HG02571 (cell line): ENCODE measurements at regions not wholly inside any gene's neighbourhood (a gene's known extent, or its start where the extent isn't known, plus 50 kb on each side); places are given as distances from the start of the nearest gene placed in this dataset.
A peak's percentile ranks its signal among the peaks of the same experiment; 100 is the strongest.
"Not testable (repeated sequence)": the region's sequence is repeated elsewhere in the genome, so short reads cannot be mapped to it uniquely, and the experiment has no call there.

ENCODE experiments used
- ATAC-seq: cut with Tn5 transposase; IDR thresholded peaks from one replicate; pipeline ENCODE4 v1.9.1; 2021; ENCODE audit warnings: mild to moderate bottlenecking, moderate library complexity; ENCODE audit not compliant: unreplicated experiment

DNA sequence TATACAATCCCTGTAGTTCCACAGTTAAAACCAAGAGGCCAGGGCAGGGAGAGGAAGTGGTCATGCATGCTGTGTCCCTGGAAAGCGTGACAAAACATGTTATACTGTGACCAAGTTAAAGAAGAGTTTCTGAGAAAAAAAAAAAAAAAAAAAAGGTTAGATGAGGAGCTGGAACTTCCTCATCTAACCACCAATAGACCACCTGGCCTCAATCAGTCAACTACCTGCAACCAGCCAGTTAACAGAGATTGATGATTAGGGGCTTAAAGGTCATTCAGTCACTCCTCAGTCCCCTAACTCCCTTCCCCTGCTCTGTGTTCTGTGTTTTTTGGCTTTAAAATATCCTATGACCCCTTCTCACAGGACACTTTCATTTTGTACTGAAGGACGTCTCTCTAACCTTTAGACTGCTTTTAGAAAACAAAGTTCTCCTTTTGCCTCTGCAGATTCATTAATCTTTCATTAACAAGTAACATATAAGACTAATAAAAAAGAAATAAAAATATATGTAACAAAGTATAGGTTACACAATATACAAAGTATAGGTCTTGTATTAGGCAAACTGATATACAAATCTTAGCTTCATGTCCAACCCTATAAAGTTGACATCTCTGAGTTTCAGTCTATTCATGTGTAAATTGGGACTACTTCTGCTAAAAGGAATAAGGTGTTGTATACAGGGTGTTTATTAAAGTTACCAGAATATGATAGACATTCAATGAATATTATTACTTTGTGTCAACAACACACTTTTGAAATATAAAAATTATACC is 179.1 kb upstream of the NDST4 start:
- no peak for ATAC-seq

DNA sequence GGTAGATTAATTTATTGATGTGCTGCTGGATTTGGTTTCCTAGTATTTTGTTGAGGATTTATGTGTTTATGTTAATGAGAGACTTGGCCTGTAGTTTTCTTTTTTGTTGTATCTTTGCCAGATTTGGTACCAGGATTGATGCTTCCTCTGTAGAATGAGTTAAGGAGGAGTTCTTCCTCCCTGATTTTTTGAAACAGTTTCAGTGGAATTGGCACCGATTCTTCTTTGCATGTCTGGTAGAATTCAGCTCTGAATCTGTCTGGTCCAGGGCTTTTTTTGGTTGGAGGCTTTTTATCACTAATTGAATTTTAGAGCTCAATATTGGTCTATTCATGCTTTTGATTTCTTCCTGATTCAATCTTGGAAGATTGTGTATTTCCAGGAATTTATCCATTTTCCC is 174.0 kb upstream of the NDST4 start:
- ATAC-seq, result no peak

DNA sequence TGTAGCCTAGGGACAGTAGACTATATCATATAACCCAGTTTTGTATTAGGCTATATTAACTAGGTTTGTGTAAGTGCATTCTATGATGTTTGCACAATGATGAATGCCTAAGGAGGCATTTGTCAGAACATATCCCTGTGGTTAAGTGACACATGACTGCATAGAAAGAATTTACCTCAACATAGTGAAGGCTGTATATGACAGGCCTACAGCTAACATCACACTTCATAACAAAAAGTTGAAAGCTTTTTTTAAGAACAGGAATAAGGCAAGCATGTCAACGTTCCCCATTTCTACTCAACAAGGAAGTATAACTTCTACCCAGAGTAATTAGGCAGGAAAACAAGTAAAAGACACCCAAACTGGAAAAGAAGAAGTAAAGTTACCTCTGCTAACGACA is 165.9 kb upstream of the NDST4 start:
- no peak for ATAC-seq

DNA sequence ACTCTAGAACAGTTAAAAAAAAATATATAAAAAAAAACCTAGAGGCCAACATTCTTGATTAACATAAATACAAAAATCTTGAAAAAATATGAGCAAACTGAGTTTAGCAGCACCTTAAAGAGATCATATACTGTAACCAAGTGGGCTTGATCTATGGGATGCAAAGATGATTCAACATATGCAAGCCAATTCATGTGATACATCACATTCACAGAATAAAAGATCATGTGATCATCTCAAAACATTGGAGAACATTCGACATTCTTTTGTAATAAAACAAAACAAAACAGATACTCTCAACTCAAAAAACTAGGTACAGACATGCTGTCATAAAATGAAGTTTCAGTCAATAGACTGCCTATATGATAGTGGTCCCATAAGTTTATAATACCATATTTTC is 165.4 kb upstream of the NDST4 start:
- ATAC-seq, result no peak

DNA sequence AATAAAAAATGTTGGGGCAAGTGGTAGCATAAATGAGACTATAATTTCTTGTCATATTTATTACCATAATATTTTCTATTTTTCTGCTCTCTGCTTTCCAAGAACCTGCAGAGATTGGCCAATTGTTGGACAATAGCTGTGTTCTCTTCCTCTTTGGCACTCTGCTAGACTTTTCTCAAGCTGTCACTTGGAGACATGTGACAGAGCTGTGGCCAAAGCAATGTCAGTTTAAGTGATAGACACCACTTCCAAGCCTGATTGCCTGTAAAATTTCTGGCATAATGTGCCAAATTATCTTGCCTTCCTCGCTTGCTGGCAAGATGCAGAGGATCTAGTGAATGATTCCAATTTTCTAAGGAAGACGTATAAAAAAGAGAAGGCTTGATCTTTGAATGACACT is 162.2 kb upstream of the NDST4 start:
- ATAC-seq, result no peak

DNA sequence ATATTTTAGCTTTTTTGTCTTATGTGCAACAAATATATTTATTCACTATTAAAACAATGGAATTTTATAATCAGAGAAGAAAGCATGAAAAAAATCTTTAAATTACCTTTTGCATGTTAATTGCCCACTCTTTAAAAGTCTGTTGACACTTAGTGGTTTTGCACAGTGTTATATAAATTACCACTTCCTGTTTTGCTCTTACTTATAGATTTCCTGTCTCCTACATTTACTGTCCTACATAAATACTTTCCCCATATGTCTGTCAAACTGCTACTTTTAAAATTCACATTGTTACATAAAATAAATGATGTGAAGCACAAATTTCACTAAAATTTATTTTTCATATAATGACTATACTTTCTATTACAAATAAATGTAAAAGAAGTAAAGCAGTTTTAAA is 161.1 kb upstream of the NDST4 start:
- ATAC-seq, result no peak

DNA sequence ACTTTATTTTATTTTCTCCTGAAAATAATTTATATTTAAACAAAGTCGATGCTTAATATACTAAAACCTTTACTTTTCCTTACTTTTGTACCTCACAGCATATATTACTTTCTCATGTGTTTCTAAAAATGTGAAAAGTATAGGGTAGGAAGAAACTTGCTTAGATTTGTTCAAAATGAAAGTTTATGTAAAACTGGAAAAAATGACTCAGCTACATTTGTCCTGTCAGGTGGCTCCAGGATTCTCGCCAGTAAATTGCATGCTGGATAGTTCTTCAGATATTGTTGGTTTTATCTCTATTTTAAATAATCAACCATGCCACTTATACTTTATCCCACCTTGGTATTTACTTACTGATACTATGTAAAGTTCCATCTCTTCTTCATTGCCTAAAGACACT is 159.2 kb upstream of the NDST4 start:
- ATAC-seq, result no peak

DNA sequence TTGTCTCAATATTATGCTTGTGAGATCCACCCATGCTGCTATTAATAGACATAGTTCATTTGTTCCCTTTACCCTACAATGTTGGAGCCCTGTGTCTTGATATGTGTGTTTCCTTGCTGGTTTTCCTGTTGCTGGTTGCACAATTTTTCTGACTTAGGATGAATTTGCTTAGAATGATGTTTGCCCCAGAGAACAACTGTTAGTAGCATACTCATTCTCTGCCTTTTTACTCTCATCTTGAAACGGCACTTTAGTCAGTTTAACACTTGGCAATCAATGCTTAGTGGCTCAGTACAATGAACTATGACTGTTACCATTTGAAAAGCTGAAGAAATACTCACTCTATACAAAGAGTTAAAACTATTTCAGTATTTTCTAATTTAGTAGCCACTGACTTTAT is 158.8 kb upstream of the NDST4 start:
- peak; percentile 78 for ATAC-seq

DNA sequence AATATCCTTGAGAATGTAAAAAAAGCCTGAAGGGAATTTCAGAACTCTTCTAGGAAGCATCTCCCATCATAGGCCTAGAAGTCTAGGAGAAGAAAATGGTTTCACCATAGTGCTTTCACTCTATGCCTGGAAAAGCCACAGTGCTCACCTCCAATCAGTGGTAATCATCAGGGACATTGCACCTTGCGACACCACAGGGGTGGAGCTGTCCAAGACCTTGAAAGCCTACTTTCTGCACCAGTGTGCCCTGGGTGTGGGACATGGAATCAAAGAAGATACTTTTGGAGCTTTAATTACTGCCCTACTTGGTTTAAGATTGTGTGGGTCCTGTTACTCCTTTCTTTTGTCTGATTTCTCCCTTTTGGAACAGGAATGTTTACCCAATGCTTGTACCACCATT is 146.8 kb upstream of the NDST4 start:
- ATAC-seq, result no peak

DNA sequence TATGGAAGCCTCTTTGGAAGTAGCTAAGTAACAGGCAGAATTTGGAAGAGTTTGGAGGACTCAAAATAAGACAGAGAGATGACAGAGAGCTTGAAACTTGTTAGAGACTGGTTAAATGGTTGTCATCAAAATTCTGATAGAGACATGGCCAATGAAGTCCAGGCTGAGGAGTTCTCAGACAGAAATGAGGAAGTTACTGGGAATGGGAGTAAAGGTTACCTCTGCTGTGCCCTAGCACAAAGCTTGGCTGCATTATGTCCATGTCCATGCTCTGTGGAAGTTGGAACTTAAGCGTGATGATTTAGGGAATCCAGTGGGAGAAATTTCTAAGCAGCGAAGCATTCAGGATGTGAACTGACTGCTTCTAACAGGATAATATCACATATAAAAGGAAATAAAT is 146.2 kb upstream of the NDST4 start:
- no peak for ATAC-seq

DNA sequence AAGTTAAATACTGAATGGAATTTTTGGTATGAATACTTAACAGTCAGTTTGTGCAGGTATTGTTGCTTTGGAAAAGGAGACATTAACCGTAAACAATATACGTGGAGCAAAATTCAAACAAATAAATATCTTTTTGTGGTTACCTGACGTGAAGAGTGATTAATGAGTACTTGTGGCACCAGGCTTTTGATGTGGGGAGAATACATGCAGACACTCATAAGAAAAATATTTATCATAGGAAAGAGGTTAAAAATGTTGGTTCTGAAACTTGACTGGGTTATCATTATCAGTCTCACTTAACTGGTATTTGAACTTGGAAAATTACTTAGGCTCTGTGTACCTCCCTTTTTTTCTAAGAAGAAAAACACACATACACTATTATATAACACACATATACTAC is 136.4 kb upstream of the NDST4 start:
- ATAC-seq, result no peak

DNA sequence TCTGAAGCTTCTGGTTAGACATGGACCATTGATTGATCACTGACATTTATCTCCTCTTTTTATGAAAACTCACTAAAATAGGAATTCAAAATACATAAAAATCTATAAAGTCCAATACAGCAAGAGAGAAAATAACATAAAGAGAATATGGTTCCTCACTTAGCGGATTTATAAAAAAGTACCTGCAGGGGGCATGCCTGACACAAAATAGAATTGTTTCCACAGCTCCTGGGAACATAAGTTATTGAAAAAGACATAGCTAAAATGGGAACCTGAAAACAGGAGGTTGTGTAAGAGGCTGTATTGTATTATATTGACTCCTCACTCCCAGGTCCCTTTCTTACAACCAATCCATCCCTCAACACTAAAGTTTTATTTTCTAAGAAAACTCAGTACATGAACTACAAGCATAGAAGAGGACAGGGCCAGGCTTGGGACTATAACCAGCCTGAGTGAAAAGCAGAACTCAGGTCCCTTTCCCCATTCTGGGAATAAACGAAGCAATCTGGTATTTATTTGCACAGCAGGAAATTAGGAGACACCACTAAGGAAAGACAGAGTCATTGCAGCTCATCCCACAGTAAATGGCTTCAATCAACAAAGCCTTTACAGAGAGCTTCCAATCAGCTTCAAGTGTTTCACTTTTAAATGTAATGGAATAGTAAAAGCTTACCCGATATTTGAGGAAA is 121.1 kb upstream of the NDST4 start:
- ATAC-seq, result no peak

DNA sequence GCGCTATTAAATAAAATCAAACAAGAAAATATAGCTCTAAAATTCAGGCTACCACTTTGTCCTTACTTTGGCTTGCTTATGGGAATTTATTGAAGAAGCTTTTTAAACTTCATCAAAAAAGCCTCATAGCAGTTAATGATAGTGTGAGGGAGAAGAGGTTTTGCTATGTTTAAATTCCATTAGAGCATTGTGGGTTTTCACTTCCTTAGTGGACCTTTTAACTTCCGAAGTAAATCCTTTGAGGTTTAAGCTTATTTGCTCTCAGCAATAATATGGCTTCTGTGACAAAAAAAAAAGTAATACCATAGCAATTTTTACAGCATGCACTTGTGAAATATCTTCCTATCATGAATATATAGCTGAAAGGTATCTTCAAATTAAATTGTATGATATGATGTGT is 120.2 kb upstream of the NDST4 start:
- ATAC-seq, result no peak

DNA sequence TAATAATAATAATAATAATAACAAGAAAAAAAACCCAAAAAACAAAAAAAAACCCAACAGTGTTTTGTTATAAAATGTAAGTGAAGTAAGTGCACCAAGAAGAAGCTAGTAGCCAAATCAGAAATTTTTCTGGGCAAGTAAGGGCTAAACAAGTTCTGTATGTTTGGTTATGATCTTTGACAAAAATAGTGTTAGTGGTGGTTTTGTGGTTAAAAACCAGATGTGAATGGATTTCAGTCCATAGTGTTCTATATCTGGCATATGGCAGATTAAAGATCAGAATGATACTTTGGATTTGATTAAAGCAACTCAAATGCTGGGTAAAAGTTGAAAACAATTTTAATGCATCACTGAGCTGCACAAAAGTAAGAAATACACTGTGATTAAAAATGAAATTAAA is 116.5 kb upstream of the NDST4 start:
- no peak for ATAC-seq

DNA sequence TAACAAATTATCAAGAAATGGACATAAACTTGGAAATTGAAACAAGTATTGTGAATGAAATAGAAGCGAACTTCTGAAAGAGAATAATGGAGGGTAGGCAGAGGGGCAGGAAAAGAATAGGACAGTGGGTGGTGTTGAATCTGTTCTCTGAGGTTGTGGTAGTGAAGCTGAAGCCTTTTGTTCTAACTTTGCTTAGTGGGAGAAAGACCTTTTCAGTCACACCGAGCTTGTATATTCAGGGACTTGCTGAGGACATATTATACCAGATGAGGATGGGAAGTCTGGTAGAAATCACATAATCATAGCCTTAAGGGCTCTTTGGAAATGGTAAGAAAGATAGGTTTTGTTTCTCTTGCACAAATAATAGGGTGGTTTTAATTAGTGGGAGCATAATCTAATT is 115.4 kb upstream of the NDST4 start:
- ATAC-seq, result no peak

DNA sequence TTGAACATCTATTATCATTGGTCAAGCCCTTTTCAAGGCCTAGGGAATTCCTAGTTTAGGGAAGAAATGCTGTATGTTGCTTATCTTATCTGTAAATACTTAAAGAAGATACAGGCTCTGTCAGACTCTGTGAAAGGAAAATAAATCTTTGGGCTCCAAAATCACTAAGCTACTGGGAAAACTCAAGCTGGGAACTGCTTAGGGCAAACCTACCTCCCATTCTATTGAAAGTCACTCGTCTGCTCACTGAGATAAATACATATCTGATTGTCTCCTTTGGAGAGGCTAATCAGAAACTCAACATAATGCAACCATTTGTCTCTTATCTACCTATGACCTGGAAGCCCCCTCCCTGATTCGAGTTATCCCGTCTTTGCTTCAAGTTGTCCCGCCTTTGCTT is 108.6 kb upstream of the NDST4 start:
- no peak for ATAC-seq

DNA sequence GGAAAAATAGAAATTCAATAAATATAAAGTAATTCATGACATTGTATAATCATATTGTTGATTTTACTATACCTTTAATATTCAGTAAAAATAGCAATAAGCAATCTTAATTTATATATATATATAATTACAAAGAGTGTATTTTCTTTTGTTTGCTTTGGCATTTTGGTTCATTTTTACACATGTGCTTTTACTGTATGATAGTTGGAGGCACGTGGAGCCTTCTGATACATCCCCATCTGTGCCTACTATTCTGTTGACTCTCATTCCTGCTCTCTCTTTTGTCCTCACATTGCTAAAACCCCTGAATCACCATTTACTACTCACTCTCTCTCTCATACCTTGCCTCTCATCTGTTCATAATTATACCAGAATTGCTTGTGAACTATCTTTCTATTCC is 106.4 kb upstream of the NDST4 start:
- no peak for ATAC-seq

DNA sequence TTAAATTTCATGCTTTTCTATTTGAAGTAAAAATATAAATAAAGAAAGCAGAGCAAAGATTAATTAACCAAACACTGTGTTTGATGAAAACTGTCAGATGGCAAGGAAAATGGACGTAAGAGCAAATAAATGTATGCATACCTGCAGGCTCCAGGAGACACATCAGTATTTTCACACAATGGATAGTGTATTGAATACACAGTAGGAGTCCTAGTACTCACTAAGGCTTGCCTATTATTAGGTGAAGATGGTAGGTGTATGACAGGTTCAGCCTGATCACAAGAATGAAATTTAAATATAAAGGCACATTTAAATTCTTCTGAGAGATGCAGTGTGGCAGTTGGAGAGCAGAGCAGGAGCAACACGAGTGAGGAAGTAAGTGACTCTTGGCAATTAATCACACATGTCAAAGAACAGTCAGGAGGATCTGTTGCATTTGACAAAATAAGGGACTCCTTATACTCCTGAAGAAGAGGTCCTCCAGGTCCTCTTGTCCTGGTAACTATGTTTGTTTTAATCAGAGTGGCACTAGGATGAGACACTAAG is 106.0 kb upstream of the NDST4 start:
- ATAC-seq, result no peak

DNA sequence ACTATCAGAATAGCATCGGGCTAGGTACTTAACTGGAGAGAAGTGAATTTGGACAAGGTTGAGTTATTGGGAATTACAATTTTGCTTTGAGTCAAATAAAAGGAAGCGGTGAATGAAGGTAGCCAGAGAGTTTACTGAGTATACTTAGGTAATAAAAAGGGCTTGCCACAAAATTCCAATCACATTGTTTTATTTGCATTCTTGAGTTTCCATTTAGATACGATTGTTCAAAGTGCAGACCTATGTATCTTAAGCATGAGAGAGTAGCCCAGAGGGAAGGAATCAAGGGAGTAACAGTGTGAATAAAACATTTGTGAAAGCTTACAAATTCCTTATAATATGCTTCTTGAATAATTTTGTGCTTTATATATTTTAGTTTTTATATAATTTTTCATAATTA is 102.5 kb upstream of the NDST4 start:
- ATAC-seq, result no peak

DNA sequence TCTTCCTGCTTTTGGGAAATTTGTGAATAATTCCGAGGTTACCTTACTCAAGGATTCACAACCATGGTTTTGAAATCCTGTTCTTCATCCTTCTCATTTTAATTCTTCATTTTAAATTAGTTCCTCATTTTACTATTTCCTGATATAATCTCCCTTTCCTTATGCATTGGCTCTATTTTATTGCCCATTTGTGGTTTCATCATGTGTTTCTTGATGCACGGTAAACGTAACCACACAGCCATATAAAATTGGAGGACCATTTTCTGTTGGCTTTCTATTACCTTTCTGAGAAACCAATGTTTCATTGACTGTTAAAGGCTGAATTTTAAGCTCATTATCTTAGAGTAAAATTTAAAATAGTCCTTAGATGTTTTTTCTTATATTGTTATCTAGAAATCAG is 100.3 kb upstream of the NDST4 start:
- no peak for ATAC-seq

DNA sequence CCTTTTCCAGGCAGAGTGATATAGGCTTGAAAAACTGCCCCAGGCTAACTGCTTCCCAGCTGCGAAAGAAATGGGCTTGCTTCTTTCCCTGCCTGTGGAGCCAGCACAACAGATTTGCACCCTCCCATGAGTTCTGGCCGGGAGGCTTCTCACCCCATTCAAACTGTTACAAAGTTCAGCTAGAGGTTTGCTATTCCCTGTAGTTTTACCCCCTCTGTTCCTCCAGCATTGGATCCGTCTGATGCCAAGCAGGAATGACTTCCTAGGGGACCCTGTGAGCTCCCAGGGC is 87.6 kb upstream of the NDST4 start:
- no peak for ATAC-seq

DNA sequence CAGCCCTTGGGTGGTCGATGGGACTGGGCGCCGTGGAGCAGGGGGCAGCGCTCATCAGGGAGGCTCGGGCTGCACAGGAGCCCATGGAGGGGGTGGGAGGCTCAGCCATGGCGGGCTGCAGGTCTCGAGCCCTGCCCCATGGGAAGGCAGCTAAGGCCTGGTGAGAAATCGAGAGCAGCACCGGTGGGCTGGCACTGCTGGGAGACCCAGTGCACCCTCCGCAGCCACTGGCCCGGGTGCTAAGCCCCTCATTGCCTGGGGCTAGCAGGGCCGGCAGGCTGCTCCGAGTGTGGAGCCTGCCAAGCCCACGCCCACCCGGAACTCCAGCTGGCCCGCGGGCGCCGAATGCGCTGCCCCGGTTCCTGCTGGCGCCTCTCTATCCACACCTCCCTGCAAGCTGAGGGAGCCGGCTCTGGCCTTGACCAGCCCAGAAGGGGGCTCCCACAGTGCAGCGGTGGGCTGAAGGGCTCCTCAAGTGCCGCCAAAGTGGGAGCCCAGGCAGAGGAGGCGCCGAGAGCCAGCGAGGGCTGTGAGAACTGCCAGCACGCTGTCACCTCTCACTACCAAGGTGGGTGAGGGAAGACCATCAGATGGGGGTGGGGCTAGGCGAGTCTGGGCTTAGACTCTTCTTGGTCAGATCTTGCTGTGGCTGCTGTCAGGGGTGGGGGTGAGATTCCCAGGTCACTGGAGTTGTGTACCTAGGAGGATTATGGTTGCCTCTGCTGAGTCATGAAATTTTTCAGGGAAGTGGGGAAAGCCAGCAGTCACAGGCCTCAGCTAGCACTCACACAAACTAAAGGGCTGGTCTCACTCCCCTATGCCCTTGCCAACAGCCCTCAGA is 87.0 kb upstream of the NDST4 start:
- ATAC-seq, result not testable (repeated sequence)
